A673 (cell line): ENCODE measurements at regions not wholly inside any gene's neighbourhood (a gene's known extent, or its start where the extent isn't known, plus 50 kb on each side); places are given as distances from the start of the nearest gene placed in this dataset.

Experiments
- CTCF ChIP-seq: fragments of 300-800, 200-600 bp; sonication (generic); conservative IDR thresholded peaks from 2 replicates; pipeline ENCODE4 v1.5.1; 2017; ENCODE audit warnings: low read depth, mild to moderate bottlenecking, antibody characterized with exemption, low read length, moderate library complexity, mixed read lengths
- EZH2 ChIP-seq: fragments of 200-600 bp; sonication (generic); IDR thresholded peaks from 2 replicates; pipeline ENCODE4 v1.6.1; 2017; ENCODE audit warnings: borderline replicate concordance, low read depth, mild to moderate bottlenecking, mixed read lengths, antibody characterized with exemption, low read length; ENCODE audit not compliant: poor library complexity, severe bottlenecking

GRCh38 chr2:104321796-104322349, 532.0 kb upstream of the POU3F3 start:
- TF ChIP-seq CTCF (no peak), EZH2 (no peak)
